GM13976 (cell line): ENCODE measurements at regions not wholly inside any gene's neighbourhood (a gene's known extent, or its start where the extent isn't known, plus 50 kb on each side); places are given as distances from the start of the nearest gene placed in this dataset.

Experiments
- DNase-seq: peaks from one replicate; pipeline ENCODE4 v3.0.0; 2012; ENCODE audit warnings: low spot score
- CTCF ChIP-seq: IDR thresholded peaks from 2 replicates; pipeline ENCODE4 v1.5.1; 2012; ENCODE audit warnings: borderline replicate concordance, mild to moderate bottlenecking; ENCODE audit not compliant: insufficient read depth; ENCODE audit errors: extremely low read depth, missing control alignments, control extremely low read depth
- in situ Hi-C: fragments of 300-500 bp; cut with MboI; formaldehyde crosslinking; loops from one replicate; pipeline ENCODE4 v1.12.0; 2022; ENCODE audit warnings: low sequenced_read_pairs, mixed read lengths, inconsistent platforms; ENCODE audit not compliant: unreplicated experiment

- in situ Hi-C loops = loop anchor here (25.0 kb wide), 1 partner anchor 608 kb away; no protein-coding TSS in a partner anchor
- no peak for DNase-seq
- no peak for TF ChIP-seq CTCF
Observed at GRCh38 chr4:180054291-180054690, 2188.9 kb upstream of the TENM3 start.

GRCh38 chr4:180057299-180057721, 2185.9 kb upstream of the TENM3 start:
- peak; percentile 17 for DNase-seq
- peak; percentile 29 for TF ChIP-seq CTCF
- in situ Hi-C loops = loop anchor here (25.0 kb wide), 1 partner anchor 605 kb away; no protein-coding TSS in a partner anchor

GRCh38 chr4:180057891-180058671, 2185.1 kb upstream of the TENM3 start:
- in situ Hi-C loops = loop anchor here (25.0 kb wide), 1 partner anchor 604 kb away; no protein-coding TSS in a partner anchor
- TF ChIP-seq CTCF = no peak
- DNase-seq = peak; percentile 71

- TF ChIP-seq CTCF = no peak
- peak; percentile 71 for DNase-seq
- in situ Hi-C loops = loop anchor here (25.0 kb wide), 1 partner anchor 604 kb away; no protein-coding TSS in a partner anchor
Observed at GRCh38 chr4:180058691-180059215, 2184.4 kb upstream of the TENM3 start.

GRCh38 chr4:180059216-180059881, 2183.9 kb upstream of the TENM3 start:
- peak; percentile 47 for DNase-seq
- peak; percentile 10 for TF ChIP-seq CTCF
- in situ Hi-C loops = loop anchor here (25.0 kb wide), 1 partner anchor 603 kb away; no protein-coding TSS in a partner anchor

GRCh38 chr4:180060159-180060889, 2182.9 kb upstream of the TENM3 start:
- in situ Hi-C loops = loop anchor here (25.0 kb wide), 1 partner anchor 602 kb away; no protein-coding TSS in a partner anchor
- peak; percentile 24 for DNase-seq
- TF ChIP-seq CTCF = peak; percentile 12
